Osteoblast (primary cell): ENCODE measurements at regions not wholly inside any gene's neighbourhood (a gene's known extent, or its start where the extent isn't known, plus 50 kb on each side); places are given as distances from the start of the nearest gene placed in this dataset.

ENCODE experiments used
- DNase-seq: peaks from one replicate; pipeline ENCODE4 v3.0.0; 2011; ENCODE audit warnings: low spot score, mixed read lengths; ENCODE audit not compliant: insufficient read length; ENCODE audit errors: missing footprints
- H2AFZ ChIP-seq: 2 replicates; pipeline ENCODE4 v1.6.0; 2011; ENCODE audit warnings: mild to moderate bottlenecking, low read length
- H3K27ac ChIP-seq: 2 replicates; pipeline ENCODE4 v1.5.1; 2011; ENCODE audit warnings: mild to moderate bottlenecking, low read depth, low read length, moderate library complexity
- H3K27me3 ChIP-seq: 2 replicates; pipeline ENCODE4 v1.6.0; 2012; ENCODE audit warnings: mild to moderate bottlenecking, control low read depth, inconsistent platforms, low read length, moderate library complexity; ENCODE audit not compliant: insufficient read depth
- H3K36me3 ChIP-seq: 2 replicates; pipeline ENCODE4 v1.5.1; 2011; ENCODE audit warnings: mild to moderate bottlenecking, low read length, control low read depth, moderate library complexity; ENCODE audit not compliant: insufficient read depth
- H3K4me1 ChIP-seq: 2 replicates; pipeline ENCODE4 v1.5.1; 2011; ENCODE audit warnings: mild to moderate bottlenecking, low read length, control low read depth, moderate library complexity; ENCODE audit not compliant: insufficient read depth
- H3K4me2 ChIP-seq: 2 replicates; pipeline ENCODE4 v1.6.0; 2011; ENCODE audit warnings: mild to moderate bottlenecking, low read length; ENCODE audit not compliant: insufficient read depth
- H3K4me3 ChIP-seq: fragments of 200-600 bp; sonication (generic); 3 replicates; pipeline ENCODE4 v1.5.1; 2012; ENCODE audit warnings: mild to moderate bottlenecking, low read length, inconsistent platforms; ENCODE audit not compliant: insufficient read depth
- H3K79me2 ChIP-seq: 2 replicates; pipeline ENCODE4 v1.6.0; 2012; ENCODE audit warnings: mild to moderate bottlenecking, low read length, control low read depth, inconsistent platforms; ENCODE audit not compliant: insufficient read depth
- H3K9me3 ChIP-seq: 2 replicates; pipeline ENCODE4 v1.5.1; 2011; ENCODE audit warnings: low read depth, low read length, control low read depth
- H4K20me1 ChIP-seq: 2 replicates; pipeline ENCODE4 v1.6.0; 2012; ENCODE audit warnings: mild to moderate bottlenecking, low read length, control low read depth; ENCODE audit not compliant: insufficient read depth
- TF ChIP-seq, protein P1 (sequence below): IDR thresholded peaks from 2 replicates; pipeline ENCODE4 v1.5.1; 2011; ENCODE audit warnings: mild to moderate bottlenecking, low read depth, low read length, moderate library complexity; ENCODE audit errors: extremely low read depth

DNA sequence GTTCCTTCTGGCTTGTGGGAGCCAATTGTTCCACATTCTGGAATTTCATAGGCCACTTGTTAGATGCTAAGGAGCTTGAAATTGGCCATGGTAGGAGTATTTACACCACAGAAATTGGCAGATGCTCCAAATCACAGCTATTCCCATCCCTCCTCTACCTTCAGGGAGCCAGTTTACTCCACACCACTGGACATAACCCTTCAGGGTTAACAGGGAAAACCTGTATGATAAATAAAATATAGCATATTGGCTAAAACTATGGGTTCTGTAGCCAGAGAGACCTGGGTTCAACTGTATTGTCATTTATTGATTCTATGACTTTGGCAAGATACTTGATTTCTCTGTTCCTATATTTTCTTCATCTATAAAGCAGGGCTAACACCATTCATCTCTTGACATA is 384.2 kb upstream of the PROK2 start:
- no peak overlapping the region for H3K4me2 ChIP-seq
- TF ChIP-seq, protein P1, sequence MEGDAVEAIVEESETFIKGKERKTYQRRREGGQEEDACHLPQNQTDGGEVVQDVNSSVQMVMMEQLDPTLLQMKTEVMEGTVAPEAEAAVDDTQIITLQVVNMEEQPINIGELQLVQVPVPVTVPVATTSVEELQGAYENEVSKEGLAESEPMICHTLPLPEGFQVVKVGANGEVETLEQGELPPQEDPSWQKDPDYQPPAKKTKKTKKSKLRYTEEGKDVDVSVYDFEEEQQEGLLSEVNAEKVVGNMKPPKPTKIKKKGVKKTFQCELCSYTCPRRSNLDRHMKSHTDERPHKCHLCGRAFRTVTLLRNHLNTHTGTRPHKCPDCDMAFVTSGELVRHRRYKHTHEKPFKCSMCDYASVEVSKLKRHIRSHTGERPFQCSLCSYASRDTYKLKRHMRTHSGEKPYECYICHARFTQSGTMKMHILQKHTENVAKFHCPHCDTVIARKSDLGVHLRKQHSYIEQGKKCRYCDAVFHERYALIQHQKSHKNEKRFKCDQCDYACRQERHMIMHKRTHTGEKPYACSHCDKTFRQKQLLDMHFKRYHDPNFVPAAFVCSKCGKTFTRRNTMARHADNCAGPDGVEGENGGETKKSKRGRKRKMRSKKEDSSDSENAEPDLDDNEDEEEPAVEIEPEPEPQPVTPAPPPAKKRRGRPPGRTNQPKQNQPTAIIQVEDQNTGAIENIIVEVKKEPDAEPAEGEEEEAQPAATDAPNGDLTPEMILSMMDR: no peak
- no peak overlapping the region for H3K27ac ChIP-seq
- H3K9me3 ChIP-seq: no peaks in the 10 kb centered on the region
- H2AFZ ChIP-seq: no peak overlapping the region
- no peaks in the 10 kb centered on the region for H3K79me2 ChIP-seq
- no peak for DNase-seq
- no peaks in the 10 kb centered on the region for H3K27me3 ChIP-seq
- H3K36me3 ChIP-seq: no peaks in the 10 kb centered on the region
- H3K4me1 ChIP-seq: peaks cover 12% of the 10 kb centered on the region
- no peak overlapping the region for H3K4me3 ChIP-seq
- no peaks in the 10 kb centered on the region for H4K20me1 ChIP-seq

DNA sequence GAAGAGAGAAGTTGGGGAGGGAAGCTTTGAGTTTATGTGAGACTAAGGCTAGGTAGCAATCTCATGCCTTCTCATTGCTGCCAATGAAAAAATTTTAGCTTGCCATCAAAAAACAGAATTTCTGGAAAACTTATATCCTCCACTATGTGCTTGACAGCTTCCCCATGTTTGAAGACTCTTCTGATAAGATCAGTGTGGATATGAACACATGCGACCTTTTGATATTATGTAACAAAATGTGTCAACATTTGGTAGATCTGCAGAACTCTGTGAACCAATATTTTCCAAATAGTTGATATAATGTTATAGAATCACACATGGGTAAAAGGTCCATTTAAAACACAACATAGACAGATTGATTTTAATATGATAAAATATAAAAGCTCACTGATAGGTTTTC is 380.9 kb upstream of the PROK2 start:
- TF ChIP-seq, protein P1: no peak
- no peak overlapping the region for H3K4me3 ChIP-seq

DNA sequence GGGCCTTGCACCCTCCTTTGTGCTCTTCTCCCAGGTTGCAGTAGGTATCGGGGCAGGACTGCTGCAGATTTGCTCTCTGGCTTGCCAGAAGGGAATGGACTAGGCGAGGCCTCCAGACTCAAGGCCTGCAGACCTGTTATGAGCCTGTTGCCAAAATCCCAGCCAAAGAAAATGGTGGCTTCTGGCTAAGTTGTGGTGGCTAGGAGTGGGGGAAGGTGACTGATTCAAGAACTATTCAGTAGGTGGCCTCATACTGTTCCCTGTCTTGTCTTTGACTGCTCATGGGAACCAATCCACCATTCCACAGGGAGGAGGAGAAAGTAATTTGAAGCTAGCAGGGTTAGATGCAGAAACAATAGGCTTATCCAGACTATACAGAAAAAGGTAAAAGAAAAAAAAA is 380.4 kb upstream of the PROK2 start:
- TF ChIP-seq, protein P1: no peak
- Histone ChIP-seq H3K4me3 (no peak overlapping the region), H3K27ac (no peak overlapping the region), H3K27me3 (no peaks in the 10 kb centered on the region), H3K79me2 (no peaks in the 10 kb centered on the region), H3K36me3 (no peaks in the 10 kb centered on the region), H4K20me1 (no peaks in the 10 kb centered on the region), H2AFZ (no peak overlapping the region), H3K9me3 (no peaks in the 10 kb centered on the region), H3K4me2 (no peak overlapping the region), H3K4me1 (peaks cover 7% of the 10 kb centered on the region)
- no peak for DNase-seq

More for the DNA sequence above, 380.9 kb upstream of the PROK2 start:
- DNase-seq: no peak
- no peaks in the 10 kb centered on the region for H3K79me2 ChIP-seq
- H3K27ac ChIP-seq: no peak overlapping the region
- no peak overlapping the region for H2AFZ ChIP-seq
- no peaks in the 10 kb centered on the region for H3K9me3 ChIP-seq
- no peaks in the 10 kb centered on the region for H3K36me3 ChIP-seq
- no peaks in the 10 kb centered on the region for H3K27me3 ChIP-seq
- no peaks in the 10 kb centered on the region for H4K20me1 ChIP-seq
- H3K4me1 ChIP-seq: peaks cover 7% of the 10 kb centered on the region
- H3K4me2 ChIP-seq: no peak overlapping the region

DNA sequence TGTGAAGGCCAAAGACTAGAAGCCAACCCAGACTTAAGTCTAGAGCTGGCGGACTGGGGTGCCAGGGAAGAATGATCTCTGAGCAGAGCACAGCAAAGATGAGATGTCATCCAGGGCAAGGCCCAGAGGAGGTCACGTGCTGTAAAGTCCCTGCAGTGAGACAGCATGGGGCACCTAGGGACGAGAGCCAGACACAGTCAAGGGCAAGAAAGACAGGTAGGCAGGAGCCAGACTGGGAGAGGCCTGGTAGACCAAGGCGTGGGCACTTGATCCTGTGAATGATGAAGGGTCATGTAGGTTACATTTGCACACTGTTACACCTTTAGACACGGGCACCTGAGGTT is 379.7 kb upstream of the PROK2 start:
- H3K9me3 ChIP-seq: no peaks in the 10 kb centered on the region
- no peaks in the 10 kb centered on the region for H3K36me3 ChIP-seq
- TF ChIP-seq, protein P1: no peak
- H3K27me3 ChIP-seq: no peaks in the 10 kb centered on the region
- no peaks in the 10 kb centered on the region for H3K79me2 ChIP-seq
- no peak overlapping the region for H3K4me2 ChIP-seq
- H2AFZ ChIP-seq: no peak overlapping the region
- no peaks in the 10 kb centered on the region for H4K20me1 ChIP-seq
- no peak overlapping the region for H3K27ac ChIP-seq
- no peak for DNase-seq
- H3K4me3 ChIP-seq: no peak overlapping the region
- peaks cover 7% of the 10 kb centered on the region for H3K4me1 ChIP-seq
